ENCODE measurements at regions not wholly inside any gene's neighbourhood (a gene's known extent, or its start where the extent isn't known, plus 50 kb on each side); places are given as distances from the start of the nearest gene placed in this dataset.
"Not testable (repeated sequence)": the region's sequence is repeated elsewhere in the genome, so short reads cannot be mapped to it uniquely, and the experiment has no call there.

DNA sequence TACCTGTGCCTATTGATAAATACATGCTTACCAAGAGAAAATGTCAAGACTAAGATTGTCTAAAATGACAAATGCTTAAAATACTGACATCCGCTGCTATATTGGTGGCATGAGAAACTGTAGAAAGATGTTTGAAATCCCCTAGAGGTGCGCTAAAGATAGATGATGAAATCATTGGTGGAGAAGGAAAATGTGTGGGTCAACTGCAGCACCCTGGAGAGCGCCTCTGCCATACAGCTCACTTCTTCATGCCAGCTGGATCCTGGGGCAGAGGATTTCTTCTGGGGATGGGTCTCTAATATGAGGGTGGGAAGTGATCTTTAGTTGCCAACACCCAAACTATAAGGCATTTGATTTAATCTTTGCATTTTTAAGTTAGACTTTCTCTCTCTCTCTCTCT is 680.4 kb upstream of the POM121L12 start:
- no peak overlapping the region for H3K4me3 ChIP-seq
- intact Hi-C loops (cut with DNase I), result no loop called here
- no peaks in the 10 kb centered on the region for H3K9me3 ChIP-seq
- TF ChIP-seq POLR2A (IDR thresholded peaks at IDR 0.05) (no peak), EP300 (IDR thresholded peaks at IDR 0.05) (no peak), POLR2AphosphoS5 (IDR thresholded peaks at IDR 0.05) (no peak)
- TF ChIP-seq, protein P1, sequence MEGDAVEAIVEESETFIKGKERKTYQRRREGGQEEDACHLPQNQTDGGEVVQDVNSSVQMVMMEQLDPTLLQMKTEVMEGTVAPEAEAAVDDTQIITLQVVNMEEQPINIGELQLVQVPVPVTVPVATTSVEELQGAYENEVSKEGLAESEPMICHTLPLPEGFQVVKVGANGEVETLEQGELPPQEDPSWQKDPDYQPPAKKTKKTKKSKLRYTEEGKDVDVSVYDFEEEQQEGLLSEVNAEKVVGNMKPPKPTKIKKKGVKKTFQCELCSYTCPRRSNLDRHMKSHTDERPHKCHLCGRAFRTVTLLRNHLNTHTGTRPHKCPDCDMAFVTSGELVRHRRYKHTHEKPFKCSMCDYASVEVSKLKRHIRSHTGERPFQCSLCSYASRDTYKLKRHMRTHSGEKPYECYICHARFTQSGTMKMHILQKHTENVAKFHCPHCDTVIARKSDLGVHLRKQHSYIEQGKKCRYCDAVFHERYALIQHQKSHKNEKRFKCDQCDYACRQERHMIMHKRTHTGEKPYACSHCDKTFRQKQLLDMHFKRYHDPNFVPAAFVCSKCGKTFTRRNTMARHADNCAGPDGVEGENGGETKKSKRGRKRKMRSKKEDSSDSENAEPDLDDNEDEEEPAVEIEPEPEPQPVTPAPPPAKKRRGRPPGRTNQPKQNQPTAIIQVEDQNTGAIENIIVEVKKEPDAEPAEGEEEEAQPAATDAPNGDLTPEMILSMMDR (IDR thresholded peaks at IDR 0.05), result no peak
- WGBS, 2 donors, result 65 to 75% methylated on average over 3 of the region's 3 CpGs
- H3K36me3 ChIP-seq, result no peaks in the 10 kb centered on the region
- no peaks in the 10 kb centered on the region for H3K27me3 ChIP-seq
- DNase-seq, result no peak
- no peak overlapping the region for H3K27ac ChIP-seq
- H3K4me1 ChIP-seq, result no peaks in the 10 kb centered on the region

DNA sequence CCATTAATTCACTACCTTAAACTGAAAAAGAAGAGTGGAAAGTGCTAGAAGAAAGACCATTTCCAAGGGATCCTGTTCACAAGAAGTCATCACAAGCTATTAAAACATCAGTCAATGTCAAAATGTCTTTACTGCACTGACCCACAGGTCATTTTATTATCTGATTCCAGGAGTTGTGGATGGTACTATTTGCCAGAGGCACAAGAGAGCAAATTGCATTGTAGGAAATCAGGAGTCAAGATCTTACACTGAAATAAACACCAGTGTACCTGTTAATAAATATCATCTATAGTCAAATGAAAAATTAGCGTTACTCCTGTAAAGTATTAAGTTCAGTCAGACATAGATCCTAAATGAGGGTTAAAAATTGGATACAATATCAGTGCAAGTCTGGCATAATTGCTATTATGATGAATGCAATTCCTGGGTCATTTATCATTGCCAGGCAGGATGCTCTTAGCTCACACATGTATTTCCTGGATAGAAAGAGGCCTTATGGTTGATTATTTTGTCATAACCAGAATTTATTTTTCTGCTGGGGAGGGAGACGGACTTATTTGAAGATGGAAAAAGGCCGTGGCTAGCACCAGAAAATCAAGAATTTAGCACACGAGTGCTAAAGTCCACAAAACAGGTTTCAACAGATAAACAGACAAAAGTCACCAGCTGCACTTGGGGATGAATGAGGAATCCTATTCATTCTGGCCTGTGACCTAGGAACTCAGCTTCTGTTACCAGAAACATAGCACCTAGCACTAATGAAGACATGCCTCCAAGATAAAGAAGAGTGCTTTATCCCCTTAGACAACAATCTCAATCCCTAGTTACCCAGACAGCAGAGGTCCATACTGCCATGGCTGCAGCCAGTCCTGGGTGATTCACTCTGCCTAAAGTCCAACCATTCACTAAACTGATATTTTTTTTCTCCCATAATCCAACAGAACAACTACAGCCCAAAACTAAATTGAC is 683.1 kb upstream of the POM121L12 start:
- Histone ChIP-seq H3K9me3 (no peaks in the 10 kb centered on the region), H3K36me3 (no peaks in the 10 kb centered on the region), H3K27me3 (no peaks in the 10 kb centered on the region), H3K4me3 (no peak overlapping the region), H3K27ac (no peak overlapping the region), H3K4me1 (no peaks in the 10 kb centered on the region)
- intact Hi-C loops (cut with DNase I), result no loop called here
- 57 to 67% methylated on average over 4 of the region's 4 CpGs for WGBS, 2 donors
- no peak for DNase-seq
- TF ChIP-seq POLR2A (IDR thresholded peaks at IDR 0.05) (no peak), EP300 (IDR thresholded peaks at IDR 0.05) (no peak), POLR2AphosphoS5 (IDR thresholded peaks at IDR 0.05) (no peak)
- TF ChIP-seq, protein P1 (IDR thresholded peaks at IDR 0.05), result no peak

DNA sequence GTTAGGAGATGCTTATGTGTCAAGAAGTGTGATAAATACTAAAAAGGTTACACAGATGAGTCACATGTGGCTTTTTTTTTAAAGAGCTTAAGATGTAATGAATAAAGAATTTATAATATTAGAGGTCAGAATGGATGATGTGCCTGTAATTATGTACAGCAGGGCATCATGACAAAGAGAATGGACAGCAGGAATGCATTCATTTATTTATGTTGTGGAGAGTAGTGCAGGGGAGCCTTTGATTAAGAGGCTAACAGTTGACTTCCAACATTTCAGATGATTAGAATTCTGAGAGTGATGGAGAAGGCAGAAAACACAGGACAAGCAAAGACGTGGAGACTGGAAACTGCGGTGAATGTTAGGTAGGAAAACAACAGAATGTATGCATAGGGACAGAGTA is 691.4 kb upstream of the POM121L12 start:
- Histone ChIP-seq H3K27ac (no peak overlapping the region), H3K27me3 (no peaks in the 10 kb centered on the region), H3K9me3 (no peaks in the 10 kb centered on the region), H3K4me3 (no peak overlapping the region), H3K36me3 (no peaks in the 10 kb centered on the region), H3K4me1 (no peaks in the 10 kb centered on the region)
- TF ChIP-seq EP300 (IDR thresholded peaks at IDR 0.05) (no peak), POLR2AphosphoS5 (IDR thresholded peaks at IDR 0.05) (no peak), POLR2A (IDR thresholded peaks at IDR 0.05) (no peak)
- TF ChIP-seq, protein P1 (IDR thresholded peaks at IDR 0.05), result no peak
- 76 to 86% methylated on average over 2 of the region's 2 CpGs for WGBS, 2 donors
- no peak for DNase-seq
- intact Hi-C loops (cut with DNase I), result no loop called here

DNA sequence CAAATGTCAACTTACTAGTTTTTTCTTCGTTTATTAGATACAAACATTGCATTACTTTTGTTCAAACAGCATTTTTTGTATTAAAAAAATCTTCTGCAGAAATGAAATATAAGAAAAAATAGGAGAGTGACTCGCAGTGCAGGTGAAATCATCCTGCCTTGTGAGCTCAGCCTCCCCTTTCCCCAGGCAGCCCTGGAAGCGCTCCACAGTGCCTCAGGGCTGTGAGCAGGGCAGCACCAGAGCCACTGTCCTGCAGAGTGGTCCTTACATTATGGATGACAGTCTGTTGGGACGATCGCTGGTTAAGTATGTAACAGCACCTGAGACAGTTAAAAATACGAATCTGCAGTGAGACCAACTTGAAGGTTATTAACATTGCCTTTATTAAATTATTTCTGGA is 695.4 kb upstream of the POM121L12 start:
- Histone ChIP-seq H3K4me1 (no peaks in the 10 kb centered on the region), H3K36me3 (no peaks in the 10 kb centered on the region), H3K9me3 (peaks cover 0 to 2% (median 0%) of the 10 kb centered on the region in 4 donors), H3K4me3 (no peak overlapping the region), H3K27ac (no peak overlapping the region), H3K27me3 (no peaks in the 10 kb centered on the region)
- no peak for TF ChIP-seq POLR2AphosphoS5 (IDR thresholded peaks at IDR 0.05)
- TF ChIP-seq, protein P1 (IDR thresholded peaks at IDR 0.05), result no peak
- no peak for TF ChIP-seq EP300 (IDR thresholded peaks at IDR 0.05)
- no peak for TF ChIP-seq POLR2A (IDR thresholded peaks at IDR 0.05)
- DNase-seq, result no peak
- 69 to 71% methylated on average over 6 of the region's 6 CpGs for WGBS, 2 donors
- intact Hi-C loops (cut with DNase I), result no loop called here

DNA sequence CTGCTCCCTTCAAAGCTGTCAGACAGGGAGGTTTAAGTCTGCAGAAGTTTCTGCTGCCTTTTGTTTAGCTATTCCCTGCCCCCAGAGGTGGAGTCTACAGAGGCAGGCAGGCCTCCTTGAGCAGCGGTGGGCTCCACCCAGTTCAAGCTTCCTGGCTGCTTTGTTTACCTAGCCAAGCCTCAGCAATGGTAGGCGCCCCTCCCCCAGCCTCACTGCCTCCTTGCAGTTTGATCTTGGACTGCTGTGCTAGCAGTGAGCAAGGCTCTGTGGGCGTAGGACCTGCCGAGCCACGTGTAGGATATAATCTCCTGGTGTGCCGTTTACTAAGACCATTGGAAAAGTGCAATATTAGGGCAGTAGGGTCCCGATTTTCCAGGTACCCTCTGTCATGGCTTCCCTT is 707.1 kb upstream of the POM121L12 start:
- H3K27me3 ChIP-seq; DNase-seq; H3K27ac ChIP-seq; H3K36me3 ChIP-seq; H3K9me3 ChIP-seq; H3K4me1 ChIP-seq; intact Hi-C loops (cut with DNase I); H3K4me3 ChIP-seq: not testable (repeated sequence)
- WGBS, 2 donors, result 60 to 85% methylated on average over 7 of the region's 7 CpGs

Measured in sigmoid colon (tissue), 6 donors.